ENCODE measurements at regions not wholly inside any gene's neighbourhood (a gene's known extent, or its start where the extent isn't known, plus 50 kb on each side); places are given as distances from the start of the nearest gene placed in this dataset.
"Not testable (repeated sequence)": the region's sequence is repeated elsewhere in the genome, so short reads cannot be mapped to it uniquely, and the experiment has no call there.

- DNase-seq (ENCODE audit: low spot score) = no peak
These were observed 170.0 kb downstream of the SEMA6D start for GRCh38 chr15:47887241-47887800.

GRCh38 chr15:47888385-47889100, 171.2 kb downstream of the SEMA6D start:
- DNase-seq (ENCODE audit: low spot score) = no peak

GRCh38 chr15:47890397-47891150, 173.3 kb downstream of the SEMA6D start:
- no peak for DNase-seq (ENCODE audit: low spot score)

GRCh38 chr15:47897525-47897924, 180.2 kb downstream of the SEMA6D start:
- no peak for DNase-seq (ENCODE audit: low spot score)

GRCh38 chr15:47900751-47901150, 183.4 kb downstream of the SEMA6D start:
- no peak for DNase-seq (ENCODE audit: low spot score)

GRCh38 chr15:47903368-47903767, 186.1 kb downstream of the SEMA6D start:
- no peak for DNase-seq (ENCODE audit: low spot score)

GRCh38 chr15:47908486-47908885, 191.2 kb downstream of the SEMA6D start:
- DNase-seq (ENCODE audit: low spot score) = no peak

- DNase-seq (ENCODE audit: low spot score) = no peak
These were observed 191.8 kb downstream of the SEMA6D start for GRCh38 chr15:47908950-47909670.

GRCh38 chr15:47912910-47913309, 195.6 kb downstream of the SEMA6D start:
- not testable (repeated sequence) for DNase-seq (ENCODE audit: low spot score)

- DNase-seq (ENCODE audit: low spot score) = no peak
These were observed 200.6 kb downstream of the SEMA6D start for GRCh38 chr15:47917881-47918280.

GRCh38 chr15:47918877-47919276, 201.6 kb downstream of the SEMA6D start:
- no peak for DNase-seq (ENCODE audit: low spot score)

GRCh38 chr15:47924381-47924780, 196.4 kb upstream of the SLC24A5 start:
- DNase-seq (ENCODE audit: low spot score) = no peak

GRCh38 chr15:47929138-47929803, 191.5 kb upstream of the SLC24A5 start:
- no peak for DNase-seq (ENCODE audit: low spot score)

- DNase-seq (ENCODE audit: low spot score) = no peak
These were observed 188.5 kb upstream of the SLC24A5 start for GRCh38 chr15:47932261-47932660.

- DNase-seq (ENCODE audit: low spot score) = no peak
These were observed 187.7 kb upstream of the SLC24A5 start for GRCh38 chr15:47932951-47933641.

- no peak for DNase-seq (ENCODE audit: low spot score)
These were observed 186.9 kb upstream of the SLC24A5 start for GRCh38 chr15:47933865-47934264.

- no peak for DNase-seq (ENCODE audit: low spot score)
These were observed 186.4 kb upstream of the SLC24A5 start for GRCh38 chr15:47934342-47934741.

- no peak for DNase-seq (ENCODE audit: low spot score)
These were observed 183.0 kb upstream of the SLC24A5 start for GRCh38 chr15:47937834-47938233.

GRCh38 chr15:47944637-47945288, 176.0 kb upstream of the SLC24A5 start:
- DNase-seq (ENCODE audit: low spot score) = no peak

- DNase-seq (ENCODE audit: low spot score) = no peak
These were observed 174.7 kb upstream of the SLC24A5 start for GRCh38 chr15:47945872-47946650.

Data from hepatic stellate cell (primary cell).